Keratinocyte (primary cell): ENCODE measurements at regions not wholly inside any gene's neighbourhood (a gene's known extent, or its start where the extent isn't known, plus 50 kb on each side); places are given as distances from the start of the nearest gene placed in this dataset.
A peak's percentile ranks its signal among the peaks of the same experiment; 100 is the strongest.

Experiments
- DNase-seq: peaks from one replicate; pipeline ENCODE4 v3.0.0-alpha.2; 2011; ENCODE audit warnings: low read depth, missing footprints, low spot score
- FAIRE-seq: peaks from 2 replicates; lab custom pipeline; 2011; peaks lifted over from hg19 to GRCh38; lab: Jason Lieb, UNC
- H2AFZ ChIP-seq: 2 replicates; pipeline ENCODE4 v1.6.0; 2012; ENCODE audit warnings: low read length, control low read depth, inconsistent platforms; ENCODE audit not compliant: control insufficient read depth
- H3K27ac ChIP-seq: 2 replicates; pipeline ENCODE4 v1.5.1; 2011; ENCODE audit warnings: low read length; ENCODE audit not compliant: control insufficient read depth, insufficient read depth
- H3K27me3 ChIP-seq: 3 replicates; pipeline ENCODE4 v1.6.0; 2011; ENCODE audit warnings: low read length; ENCODE audit not compliant: control insufficient read depth, insufficient read depth; ENCODE audit errors: extremely low read depth
- H3K36me3 ChIP-seq, 2 experiments: 2 replicates in 1 of 2; 3 replicates in 1 of 2; pipeline ENCODE4 v1.5.1; 2011; ENCODE audit warnings: low read length in 2 of 2, mild to moderate bottlenecking in 1 of 2; ENCODE audit not compliant: control insufficient read depth in 2 of 2, insufficient read depth in 2 of 2; ENCODE audit errors: extremely low read depth in 1 of 2
- H3K4me1 ChIP-seq: 3 replicates; pipeline ENCODE4 v1.5.1; 2011; ENCODE audit warnings: low read length; ENCODE audit not compliant: control insufficient read depth, insufficient read depth; ENCODE audit errors: extremely low read depth
- H3K4me2 ChIP-seq: 3 replicates; pipeline ENCODE4 v1.6.0; 2011; ENCODE audit warnings: low read depth, low read length; ENCODE audit not compliant: control insufficient read depth, insufficient read depth; ENCODE audit errors: extremely low read depth
- H3K4me3 ChIP-seq, 3 experiments: fragments of 200-600 bp in 1 of 3; sonication (generic) in 1 of 3; 2 replicates in 2 of 3; 3 replicates in 1 of 3; pipeline ENCODE4 v1.5.1; 2011 to 2016; ENCODE audit warnings: low read length in 3 of 3, mild to moderate bottlenecking in 3 of 3, control low read depth in 2 of 3, inconsistent platforms in 1 of 3, low read depth in 1 of 3, mixed read lengths in 1 of 3, mixed run types in 1 of 3, moderate library complexity in 1 of 3; ENCODE audit not compliant: control insufficient read depth in 2 of 3, insufficient read depth in 2 of 3; ENCODE audit errors: extremely low read depth in 1 of 3
- H3K79me2 ChIP-seq: 2 replicates; pipeline ENCODE4 v1.6.0; 2012; ENCODE audit warnings: low read length; ENCODE audit not compliant: control insufficient read depth, insufficient read depth
- H3K9ac ChIP-seq: 3 replicates; pipeline ENCODE4 v1.6.0; 2011; ENCODE audit warnings: low read length; ENCODE audit not compliant: control insufficient read depth, insufficient read depth; ENCODE audit errors: extremely low read depth
- H3K9me1 ChIP-seq: 3 replicates; pipeline ENCODE4 v1.6.0; 2011; ENCODE audit warnings: low read length; ENCODE audit not compliant: control insufficient read depth, insufficient read depth; ENCODE audit errors: extremely low read depth
- H3K9me3 ChIP-seq: 2 replicates; pipeline ENCODE4 v1.5.1; 2012; ENCODE audit warnings: low read depth, low read length; ENCODE audit not compliant: control insufficient read depth
- H4K20me1 ChIP-seq: 3 replicates; pipeline ENCODE4 v1.6.0; 2011; ENCODE audit warnings: low read length; ENCODE audit not compliant: control insufficient read depth, insufficient read depth; ENCODE audit errors: extremely low read depth
- EZH2 ChIP-seq: IDR thresholded peaks from one replicate; pipeline ENCODE4 v1.6.1; 2012; ENCODE audit warnings: inconsistent platforms, mild to moderate bottlenecking, low read length, moderate library complexity
- dilution Hi-C: fragments of 300-500 bp; cut with MboI; formaldehyde crosslinking; loops from one replicate; pipeline ENCODE4 v1.7.0; 2020; ENCODE audit warnings: low sequenced_read_pairs; ENCODE audit not compliant: extremely low pct_ligation_motif_present
- TF ChIP-seq, protein P1 (sequence below), 3 experiments: IDR thresholded peaks in 1 of 3; conservative IDR thresholded peaks in 1 of 3; optimal IDR thresholded peaks in 1 of 3; 2 replicates in 2 of 3; 3 replicates in 1 of 3; pipeline versions ENCODE3 to v1.5.1; 2011; ENCODE audit warnings: low read length in 3 of 3, mild to moderate bottlenecking in 3 of 3, moderate library complexity in 2 of 3, control low read depth in 1 of 3, inconsistent platforms in 1 of 3; ENCODE audit not compliant: insufficient read depth in 2 of 3; ENCODE audit errors: extremely low read depth in 1 of 3

DNA sequence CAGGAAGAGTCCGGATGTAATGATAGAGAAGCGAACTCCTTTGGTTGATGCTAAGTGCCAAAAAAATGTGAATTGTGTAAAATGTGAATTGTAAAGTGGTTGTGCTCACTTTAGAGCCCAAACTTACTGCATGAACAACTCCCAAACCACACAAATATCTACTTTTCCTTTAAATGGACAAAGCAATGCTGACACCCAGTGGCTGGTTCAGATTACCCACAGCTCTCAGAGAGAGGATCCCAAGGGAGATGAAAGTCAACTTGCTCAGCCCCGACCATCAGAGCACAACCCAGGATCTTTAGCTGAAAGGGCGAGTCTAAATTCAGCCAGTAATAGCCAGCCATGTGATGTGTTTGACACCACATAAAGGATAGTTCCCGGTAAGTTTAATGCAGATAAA is 133.7 kb downstream of the NMUR2 start:
- no peak overlapping the region for H2AFZ ChIP-seq
- H3K27ac ChIP-seq, result no peak overlapping the region
- no peak for TF ChIP-seq EZH2
- TF ChIP-seq, protein P1, sequence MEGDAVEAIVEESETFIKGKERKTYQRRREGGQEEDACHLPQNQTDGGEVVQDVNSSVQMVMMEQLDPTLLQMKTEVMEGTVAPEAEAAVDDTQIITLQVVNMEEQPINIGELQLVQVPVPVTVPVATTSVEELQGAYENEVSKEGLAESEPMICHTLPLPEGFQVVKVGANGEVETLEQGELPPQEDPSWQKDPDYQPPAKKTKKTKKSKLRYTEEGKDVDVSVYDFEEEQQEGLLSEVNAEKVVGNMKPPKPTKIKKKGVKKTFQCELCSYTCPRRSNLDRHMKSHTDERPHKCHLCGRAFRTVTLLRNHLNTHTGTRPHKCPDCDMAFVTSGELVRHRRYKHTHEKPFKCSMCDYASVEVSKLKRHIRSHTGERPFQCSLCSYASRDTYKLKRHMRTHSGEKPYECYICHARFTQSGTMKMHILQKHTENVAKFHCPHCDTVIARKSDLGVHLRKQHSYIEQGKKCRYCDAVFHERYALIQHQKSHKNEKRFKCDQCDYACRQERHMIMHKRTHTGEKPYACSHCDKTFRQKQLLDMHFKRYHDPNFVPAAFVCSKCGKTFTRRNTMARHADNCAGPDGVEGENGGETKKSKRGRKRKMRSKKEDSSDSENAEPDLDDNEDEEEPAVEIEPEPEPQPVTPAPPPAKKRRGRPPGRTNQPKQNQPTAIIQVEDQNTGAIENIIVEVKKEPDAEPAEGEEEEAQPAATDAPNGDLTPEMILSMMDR (optimal IDR thresholded peaks at IDR 0.05 in 1 of 3, IDR thresholded peaks at IDR 0.05 in 1 of 3, conservative IDR thresholded peaks at IDR 0.05 in 1 of 3; ENCODE audit: extremely low read depth in 1 of 3, insufficient read depth in 2 of 3, low read length in 3 of 3), result peak; percentile 36 to 53 (median 40)
- FAIRE-seq (no peak), DNase-seq (no peak)
- H3K27me3 ChIP-seq, result no peaks in the 10 kb centered on the region
- dilution Hi-C loops, result no loop called here
- no peaks in the 10 kb centered on the region for H3K4me1 ChIP-seq
- no peak overlapping the region for H3K4me3 ChIP-seq
- H3K9me3 ChIP-seq, result no peaks in the 10 kb centered on the region
- H3K79me2 ChIP-seq, result no peaks in the 10 kb centered on the region
- H3K9ac ChIP-seq, result no peak overlapping the region
- no peaks in the 10 kb centered on the region for H4K20me1 ChIP-seq
- H3K9me1 ChIP-seq, result no peaks in the 10 kb centered on the region
- H3K36me3 ChIP-seq, result no peaks in the 10 kb centered on the region
- no peak overlapping the region for H3K4me2 ChIP-seq

DNA sequence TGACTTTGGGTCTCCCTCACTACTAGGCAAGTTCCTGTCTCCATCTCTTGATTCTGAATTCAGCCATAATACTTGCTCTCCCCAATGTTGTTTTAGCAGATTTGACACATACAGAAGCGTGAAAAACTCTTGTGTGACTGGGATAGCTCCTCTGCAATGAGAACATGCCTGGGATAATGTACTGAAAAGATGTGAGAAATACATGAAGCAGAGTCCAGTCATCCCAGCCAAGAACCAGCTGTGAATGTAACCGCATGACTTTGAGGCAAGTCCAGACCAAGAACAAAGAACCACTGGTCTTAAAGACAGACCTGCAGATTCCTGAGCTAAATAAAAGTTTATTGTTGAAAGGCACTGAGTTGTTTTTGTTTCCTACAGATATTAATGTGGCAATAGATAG is 135.0 kb downstream of the NMUR2 start:
- no peak overlapping the region for H3K4me3 ChIP-seq
- H3K9me1 ChIP-seq, result no peaks in the 10 kb centered on the region
- no peak overlapping the region for H3K4me2 ChIP-seq
- dilution Hi-C loops, result no loop called here
- no peaks in the 10 kb centered on the region for H3K9me3 ChIP-seq
- DNase-seq (no peak), FAIRE-seq (no peak)
- H3K9ac ChIP-seq, result no peak overlapping the region
- H3K36me3 ChIP-seq, result no peaks in the 10 kb centered on the region
- no peak overlapping the region for H3K27ac ChIP-seq
- H2AFZ ChIP-seq, result no peak overlapping the region
- H3K27me3 ChIP-seq, result no peaks in the 10 kb centered on the region
- TF ChIP-seq EZH2, result no peak
- TF ChIP-seq, protein P1 (optimal IDR thresholded peaks at IDR 0.05 in 1 of 3, IDR thresholded peaks at IDR 0.05 in 1 of 3, conservative IDR thresholded peaks at IDR 0.05 in 1 of 3; ENCODE audit: extremely low read depth in 1 of 3, insufficient read depth in 2 of 3, low read length in 3 of 3), result no peak
- H3K4me1 ChIP-seq, result no peaks in the 10 kb centered on the region
- no peaks in the 10 kb centered on the region for H4K20me1 ChIP-seq
- no peaks in the 10 kb centered on the region for H3K79me2 ChIP-seq
